NCI-H2227 (cell line): ENCODE measurements at regions not wholly inside any gene's neighbourhood (a gene's known extent, or its start where the extent isn't known, plus 50 kb on each side); places are given as distances from the start of the nearest gene placed in this dataset.

Experiments used
- DNase-seq: peaks from one replicate; lab custom pipeline; 2025; ENCODE audit not compliant: unreplicated experiment; lab: John Stamatoyannopoulos, UW

- no peak for DNase-seq
These were observed 100.5 kb downstream of the AASDH start for GRCh38 chr4:56286763-56287162.

GRCh38 chr4:56283375-56283774 lies 103.9 kb downstream of the AASDH start:
- no peak for DNase-seq

GRCh38 chr4:56282004-56282403 lies 105.3 kb downstream of the AASDH start:
- no peak for DNase-seq

- DNase-seq = no peak
These were observed 110.7 kb downstream of the AASDH start for GRCh38 chr4:56276547-56276946.

GRCh38 chr4:56273391-56273790 lies 113.9 kb downstream of the AASDH start:
- no peak for DNase-seq

- DNase-seq = no peak
These were observed 114.4 kb downstream of the AASDH start for GRCh38 chr4:56272927-56273326.

- no peak for DNase-seq
These were observed 115.3 kb downstream of the AASDH start for GRCh38 chr4:56272003-56272402.

- no peak for DNase-seq
These were observed 116.2 kb downstream of the AASDH start for GRCh38 chr4:56271131-56271530.

- no peak for DNase-seq
These were observed 119.7 kb downstream of the AASDH start for GRCh38 chr4:56267558-56267957.

GRCh38 chr4:56264873-56265272 lies 122.4 kb downstream of the AASDH start:
- DNase-seq = no peak

GRCh38 chr4:56261027-56261426 lies 126.3 kb downstream of the AASDH start:
- DNase-seq = no peak

GRCh38 chr4:56260320-56260719 lies 127.0 kb downstream of the AASDH start:
- DNase-seq = no peak

GRCh38 chr4:56259655-56260054 lies 127.6 kb downstream of the AASDH start:
- no peak for DNase-seq

- no peak for DNase-seq
These were observed 131.5 kb downstream of the AASDH start for GRCh38 chr4:56255820-56256219.

- DNase-seq = peak; percentile 5
These were observed 133.5 kb downstream of the AASDH start for GRCh38 chr4:56253666-56254305.

GRCh38 chr4:56252561-56253152 lies 134.6 kb downstream of the AASDH start:
- DNase-seq = no peak

GRCh38 chr4:56251556-56251955 lies 135.7 kb downstream of the AASDH start:
- no peak for DNase-seq

- no peak for DNase-seq
These were observed 136.5 kb downstream of the AASDH start for GRCh38 chr4:56250776-56251175.

- DNase-seq = no peak
These were observed 139.6 kb downstream of the AASDH start for GRCh38 chr4:56247646-56248045.

GRCh38 chr4:56246233-56246610 lies 141.1 kb downstream of the AASDH start:
- DNase-seq = no peak

- no peak for DNase-seq
These were observed 141.6 kb downstream of the AASDH start for GRCh38 chr4:56245547-56246232.

GRCh38 chr4:56244681-56245080 lies 142.6 kb downstream of the AASDH start:
- DNase-seq = no peak

- no peak for DNase-seq
These were observed 144.2 kb downstream of the AASDH start for GRCh38 chr4:56243107-56243506.
